GM23248 (cell line): ENCODE measurements at regions not wholly inside any gene's neighbourhood (a gene's known extent, or its start where the extent isn't known, plus 50 kb on each side); places are given as distances from the start of the nearest gene placed in this dataset.

Experiments
- DNase-seq: peaks from one replicate; pipeline ENCODE4 v3.0.0-alpha.2; 2015
- H2AFZ ChIP-seq: fragments of 200-600 bp; sonication (generic); 2 replicates; pipeline ENCODE4 v1.6.1; 2016; ENCODE audit warnings: antibody characterized with exemption
- H3F3A ChIP-seq: fragments of 200-600 bp; sonication (generic); 2 replicates; pipeline ENCODE4 v1.6.1; 2016; ENCODE audit warnings: mild to moderate bottlenecking, antibody characterized with exemption, mixed run types; ENCODE audit not compliant: insufficient read depth
- H3K27ac ChIP-seq: fragments of 200-600 bp; sonication (generic); 2 replicates; pipeline ENCODE4 v1.5.1; 2016; ENCODE audit warnings: mild to moderate bottlenecking
- H3K27me3 ChIP-seq: fragments of 200-600 bp; sonication (generic); replicated peaks from 2 replicates; pipeline ENCODE4 v1.6.1; 2016; ENCODE audit warnings: mild to moderate bottlenecking; ENCODE audit not compliant: insufficient read depth
- H3K36me3 ChIP-seq: fragments of 200-600 bp; sonication (generic); 2 replicates; pipeline ENCODE4 v1.6.1; 2016; ENCODE audit warnings: low read depth, mild to moderate bottlenecking
- H3K4me1 ChIP-seq: fragments of 200-600 bp; sonication (generic); 2 replicates; pipeline ENCODE4 v1.6.1; 2016; ENCODE audit warnings: mild to moderate bottlenecking; ENCODE audit not compliant: insufficient read depth
- H3K4me2 ChIP-seq: fragments of 200-600 bp; sonication (generic); one replicate; pipeline ENCODE4 v1.6.1; 2016; ENCODE audit warnings: mild to moderate bottlenecking; ENCODE audit not compliant: unreplicated experiment
- H3K4me3 ChIP-seq: fragments of 200-600 bp; sonication (generic); 2 replicates; pipeline ENCODE4 v1.5.1; 2016; ENCODE audit warnings: mild to moderate bottlenecking
- H3K79me2 ChIP-seq: fragments of 200-600 bp; sonication (generic); 2 replicates; pipeline ENCODE4 v1.6.1; 2016; ENCODE audit warnings: mild to moderate bottlenecking; ENCODE audit not compliant: insufficient read depth
- H3K9ac ChIP-seq: fragments of 200-600 bp; sonication (generic); 2 replicates; pipeline ENCODE4 v1.6.1; 2016; ENCODE audit warnings: mild to moderate bottlenecking
- H3K9me2 ChIP-seq: fragments of 200-600 bp; sonication (generic); 2 replicates; pipeline ENCODE4 v1.6.1; 2016; ENCODE audit warnings: mixed run types, mild to moderate bottlenecking, moderate library complexity; ENCODE audit not compliant: insufficient read depth
- H3K9me3 ChIP-seq: fragments of 200-600 bp; sonication (generic); one replicate; pipeline ENCODE4 v1.6.1; 2017; ENCODE audit warnings: low read depth
- H4K20me1 ChIP-seq: fragments of 200-600 bp; sonication (generic); 2 replicates; pipeline ENCODE4 v1.6.0; 2016; ENCODE audit not compliant: insufficient read depth
- EZH2 ChIP-seq: fragments of 200-600 bp; sonication (generic); IDR thresholded peaks from 2 replicates; pipeline ENCODE4 v1.6.1; 2018; ENCODE audit warnings: antibody characterized with exemption, mild to moderate bottlenecking; ENCODE audit not compliant: insufficient read depth, poor library complexity, severe bottlenecking
- EZH2phosphoT487 ChIP-seq: fragments of 200-600 bp; sonication (generic); IDR thresholded peaks from 2 replicates; pipeline ENCODE4 v1.6.1; 2018; ENCODE audit warnings: antibody characterized with exemption, moderate library complexity, mild to moderate bottlenecking, low read depth; ENCODE audit not compliant: insufficient read depth
- WGBS, 2 experiments: methylation state at CpG; one replicate each; pipeline ENCODE4 v1.1.6; 2015 to 2017; ENCODE audit warnings: low lambda C conversion rate in 2 of 2, low coverage in 1 of 2; ENCODE audit errors: missing lambda C conversion rate in 2 of 2; 5-methylcytosine and 5-hydroxymethylcytosine counted together
- in situ Hi-C: fragments of 300-500 bp; cut with MboI; formaldehyde crosslinking; loops from 2 replicates; pipeline ENCODE4 v1.15.0; 2020

GRCh38 chr10:78961760-78962159 lies 107.0 kb upstream of the ZMIZ1 start:
- no peaks in the 10 kb centered on the region for H3K36me3 ChIP-seq
- peaks cover 15% of the 10 kb centered on the region for H3F3A ChIP-seq
- no peak overlapping the region for H3K27ac ChIP-seq
- TF ChIP-seq EZH2 (no peak), EZH2phosphoT487 (no peak)
- H3K79me2 ChIP-seq = no peaks in the 10 kb centered on the region
- H3K4me3 ChIP-seq = no peak overlapping the region
- no peak overlapping the region for H3K4me2 ChIP-seq
- H3K9me2 ChIP-seq = no peaks in the 10 kb centered on the region
- DNase-seq = no peak
- H3K9me3 ChIP-seq = no peaks in the 10 kb centered on the region
- in situ Hi-C loops = no loop called here
- WGBS, 2 experiments = 95 to 96% methylated on average over 4 of the region's 4 CpGs
- no peaks in the 10 kb centered on the region for H4K20me1 ChIP-seq
- H3K4me1 ChIP-seq = peaks cover 3% of the 10 kb centered on the region
- H3K27me3 ChIP-seq = no peaks in the 10 kb centered on the region
- no peak overlapping the region for H3K9ac ChIP-seq
- no peak overlapping the region for H2AFZ ChIP-seq

- no peaks in the 10 kb centered on the region for H4K20me1 ChIP-seq
- H3K79me2 ChIP-seq = no peaks in the 10 kb centered on the region
- no peak overlapping the region for H3K4me2 ChIP-seq
- no peaks in the 10 kb centered on the region for H3K36me3 ChIP-seq
- H3F3A ChIP-seq = peaks cover 8% of the 10 kb centered on the region; the same call in 1 of the 2 replicates
- no peak for DNase-seq
- H3K9ac ChIP-seq = no peak overlapping the region
- in situ Hi-C loops = no loop called here
- no peak overlapping the region for H3K27ac ChIP-seq
- no peaks in the 10 kb centered on the region for H3K27me3 ChIP-seq
- no peaks in the 10 kb centered on the region for H3K9me3 ChIP-seq
- TF ChIP-seq EZH2 (no peak), EZH2phosphoT487 (no peak)
- H3K4me1 ChIP-seq = no peaks in the 10 kb centered on the region; the same call in 1 of the 2 replicates
- no peak overlapping the region for H2AFZ ChIP-seq
- 94 to 96% methylated on average over 26 to 27 of the region's 27 CpGs for WGBS, 2 experiments
- no peaks in the 10 kb centered on the region for H3K9me2 ChIP-seq
- no peak overlapping the region for H3K4me3 ChIP-seq
Measured at GRCh38 chr10:78963074-78964034, 105.4 kb upstream of the ZMIZ1 start.

GRCh38 chr10:78964274-78964951 lies 104.4 kb upstream of the ZMIZ1 start:
- H3K9me3 ChIP-seq = no peaks in the 10 kb centered on the region
- H3K79me2 ChIP-seq = no peaks in the 10 kb centered on the region
- 87 to 94% methylated on average over 5 of the region's 5 CpGs for WGBS, 2 experiments
- no peak overlapping the region for H3K9ac ChIP-seq
- in situ Hi-C loops = no loop called here
- no peak for TF ChIP-seq EZH2phosphoT487
- H3K4me3 ChIP-seq = no peak overlapping the region
- H3K27me3 ChIP-seq = no peaks in the 10 kb centered on the region
- no peaks in the 10 kb centered on the region for H3K9me2 ChIP-seq
- DNase-seq = no peak
- H3K4me2 ChIP-seq = no peak overlapping the region
- no peak overlapping the region for H2AFZ ChIP-seq
- H3K4me1 ChIP-seq = no peaks in the 10 kb centered on the region; the same call in 1 of the 2 replicates
- H3K27ac ChIP-seq = no peak overlapping the region
- H3F3A ChIP-seq = peaks cover 7% of the 10 kb centered on the region; the same call in 1 of the 2 replicates
- H3K36me3 ChIP-seq = no peaks in the 10 kb centered on the region
- no peaks in the 10 kb centered on the region for H4K20me1 ChIP-seq

GRCh38 chr10:78964952-78965633 lies 103.7 kb upstream of the ZMIZ1 start:
- H3K27me3 ChIP-seq = no peaks in the 10 kb centered on the region
- H3K4me1 ChIP-seq = no peaks in the 10 kb centered on the region; the same call in 1 of the 2 replicates
- H3K4me3 ChIP-seq = no peak overlapping the region
- no peaks in the 10 kb centered on the region for H3K9me3 ChIP-seq
- 72 to 74% methylated on average over 13 to 16 of the region's 17 CpGs for WGBS, 2 experiments
- TF ChIP-seq EZH2phosphoT487 (no peak), EZH2 (no peak)
- no peaks in the 10 kb centered on the region for H3K79me2 ChIP-seq
- in situ Hi-C loops = no loop called here
- H3K4me2 ChIP-seq = no peak overlapping the region
- H3K27ac ChIP-seq = no peak overlapping the region
- H3F3A ChIP-seq = peaks cover 2% of the 10 kb centered on the region; the same call in 1 of the 2 replicates
- no peak overlapping the region for H2AFZ ChIP-seq
- peak; percentile 26 for DNase-seq
- no peaks in the 10 kb centered on the region for H3K9me2 ChIP-seq
- H3K36me3 ChIP-seq = no peaks in the 10 kb centered on the region
- H3K9ac ChIP-seq = no peak overlapping the region
- no peaks in the 10 kb centered on the region for H4K20me1 ChIP-seq
